Astrocyte (in vitro differentiated cells and primary cell): ENCODE measurements at regions not wholly inside any gene's neighbourhood (a gene's known extent, or its start where the extent isn't known, plus 50 kb on each side); places are given as distances from the start of the nearest gene placed in this dataset.

Experiments used
- EZH2 ChIP-seq: IDR thresholded peaks from 2 replicates; pipeline ENCODE4 v1.6.1; 2012; ENCODE audit warnings: mild to moderate bottlenecking, low read length, inconsistent platforms; ENCODE audit not compliant: insufficient read depth
- TF ChIP-seq, protein P1 (sequence below): IDR thresholded peaks from 2 replicates; pipeline ENCODE4 v1.5.1; 2011; ENCODE audit warnings: low read depth, mild to moderate bottlenecking, inconsistent platforms, low read length, moderate library complexity; ENCODE audit not compliant: insufficient read depth

DNA sequence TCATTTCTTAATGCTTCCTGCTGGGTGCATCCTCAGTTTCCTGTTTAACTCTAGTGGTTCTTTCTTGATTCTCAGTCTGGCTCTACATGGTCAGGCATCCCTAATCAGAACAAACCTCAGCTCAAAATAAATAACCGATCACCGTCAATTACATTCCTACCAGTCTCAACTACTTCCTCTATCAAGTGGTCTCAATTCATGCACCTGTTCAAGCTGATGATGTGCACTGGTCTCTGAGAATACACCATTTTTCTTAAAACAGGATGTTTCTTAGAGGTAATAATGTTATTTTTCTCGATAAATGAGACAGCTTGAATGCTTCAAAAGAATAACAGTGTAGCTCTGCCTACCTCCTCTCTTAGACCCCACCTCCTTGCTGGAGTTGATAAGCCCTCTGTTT is 420.9 kb downstream of the SOCS6 start:
- TF ChIP-seq, protein P1, sequence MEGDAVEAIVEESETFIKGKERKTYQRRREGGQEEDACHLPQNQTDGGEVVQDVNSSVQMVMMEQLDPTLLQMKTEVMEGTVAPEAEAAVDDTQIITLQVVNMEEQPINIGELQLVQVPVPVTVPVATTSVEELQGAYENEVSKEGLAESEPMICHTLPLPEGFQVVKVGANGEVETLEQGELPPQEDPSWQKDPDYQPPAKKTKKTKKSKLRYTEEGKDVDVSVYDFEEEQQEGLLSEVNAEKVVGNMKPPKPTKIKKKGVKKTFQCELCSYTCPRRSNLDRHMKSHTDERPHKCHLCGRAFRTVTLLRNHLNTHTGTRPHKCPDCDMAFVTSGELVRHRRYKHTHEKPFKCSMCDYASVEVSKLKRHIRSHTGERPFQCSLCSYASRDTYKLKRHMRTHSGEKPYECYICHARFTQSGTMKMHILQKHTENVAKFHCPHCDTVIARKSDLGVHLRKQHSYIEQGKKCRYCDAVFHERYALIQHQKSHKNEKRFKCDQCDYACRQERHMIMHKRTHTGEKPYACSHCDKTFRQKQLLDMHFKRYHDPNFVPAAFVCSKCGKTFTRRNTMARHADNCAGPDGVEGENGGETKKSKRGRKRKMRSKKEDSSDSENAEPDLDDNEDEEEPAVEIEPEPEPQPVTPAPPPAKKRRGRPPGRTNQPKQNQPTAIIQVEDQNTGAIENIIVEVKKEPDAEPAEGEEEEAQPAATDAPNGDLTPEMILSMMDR, result no peak
- TF ChIP-seq EZH2, result no peak
